GM23338 (cell line): ENCODE measurements at regions not wholly inside any gene's neighbourhood (a gene's known extent, or its start where the extent isn't known, plus 50 kb on each side); places are given as distances from the start of the nearest gene placed in this dataset.
A peak's percentile ranks its signal among the peaks of the same experiment; 100 is the strongest.

Experiments
- ATAC-seq: fragments of 200-7000 bp; cut with Tn5 transposase; 3 replicates; pipeline ENCODE4 v1.9.1; 2020
- DNase-seq: peaks from one replicate; pipeline ENCODE4 v3.0.0-alpha.2; 2015; ENCODE audit warnings: low spot score
- H2AFZ ChIP-seq: fragments of 200-600 bp; sonication (generic); 2 replicates; pipeline ENCODE4 v1.8.0; 2016; ENCODE audit warnings: antibody characterized with exemption, mild to moderate bottlenecking, moderate library complexity
- H3F3A ChIP-seq: fragments of 200-600 bp; sonication (generic); replicated peaks from 2 replicates; pipeline ENCODE4 v1.8.0; 2017; ENCODE audit warnings: antibody characterized with exemption, mixed run types, low read depth
- H3K27ac ChIP-seq: fragments of 200-600 bp; sonication (generic); 2 replicates; pipeline ENCODE4 v1.6.1; 2016; ENCODE audit warnings: low read depth
- H3K27me3 ChIP-seq: fragments of 200-600 bp; sonication (generic); 2 replicates; pipeline ENCODE4 v1.8.0; 2016; ENCODE audit warnings: mild to moderate bottlenecking, mixed run types, moderate library complexity; ENCODE audit not compliant: insufficient read depth
- H3K36me3 ChIP-seq: fragments of 200-600 bp; sonication (generic); 2 replicates; pipeline ENCODE4 v1.8.0; 2016; ENCODE audit warnings: mild to moderate bottlenecking; ENCODE audit not compliant: insufficient read depth
- H3K4me1 ChIP-seq: fragments of 200-600 bp; sonication (generic); 2 replicates; pipeline ENCODE4 v1.8.0; 2016; ENCODE audit warnings: mild to moderate bottlenecking, moderate library complexity; ENCODE audit not compliant: insufficient read depth
- H3K4me2 ChIP-seq: fragments of 200-600 bp; sonication (generic); 2 replicates; pipeline ENCODE4 v1.7.1; 2017; ENCODE audit warnings: mixed run types
- H3K4me3 ChIP-seq: fragments of 200-600 bp; sonication (generic); 2 replicates; pipeline ENCODE4 v1.6.1; 2016; ENCODE audit warnings: mixed run types
- H3K79me2 ChIP-seq: fragments of 200-600 bp; sonication (generic); replicated peaks from 2 replicates; pipeline ENCODE4 v1.8.0; 2017; ENCODE audit warnings: mild to moderate bottlenecking; ENCODE audit not compliant: insufficient read depth
- H3K9me2 ChIP-seq: fragments of 200-600 bp; sonication (generic); 2 replicates; pipeline ENCODE4 v1.8.0; 2017; ENCODE audit not compliant: insufficient read depth
- H4K20me1 ChIP-seq: fragments of 200-600 bp; sonication (generic); replicated peaks from 2 replicates; pipeline ENCODE4 v1.8.0; 2017; ENCODE audit warnings: mild to moderate bottlenecking; ENCODE audit not compliant: insufficient read depth
- H3K27ac Mint-ChIP-seq: 2 replicates; pipeline ENCODE4 v1.8.0; 2020; ENCODE audit warnings: inconsistent platforms, mild to moderate bottlenecking, moderate library complexity, mixed read lengths
- H3K27me3 Mint-ChIP-seq: 3 replicates; pipeline ENCODE4 v1.8.0; 2022; ENCODE audit warnings: low read depth, mild to moderate bottlenecking, moderate library complexity, mixed read lengths, inconsistent platforms; ENCODE audit not compliant: insufficient read depth, poor library complexity
- H3K36me3 Mint-ChIP-seq: 3 replicates; pipeline ENCODE4 v1.8.0; 2021; ENCODE audit warnings: low read depth, mild to moderate bottlenecking, inconsistent platforms, moderate library complexity, mixed read lengths
- H3K4me1 Mint-ChIP-seq: 3 replicates; pipeline ENCODE4 v1.8.0; 2020; ENCODE audit warnings: mild to moderate bottlenecking, inconsistent platforms, mixed read lengths
- H3K4me3 Mint-ChIP-seq: 3 replicates; pipeline ENCODE4 v1.8.0; 2021; ENCODE audit warnings: moderate library complexity, mild to moderate bottlenecking, inconsistent platforms, mixed read lengths
- H3K9me3 Mint-ChIP-seq: 3 replicates; pipeline ENCODE4 v1.8.0; 2020; ENCODE audit warnings: moderate library complexity, mild to moderate bottlenecking, inconsistent platforms, mixed read lengths
- CREB1 ChIP-seq: fragments of 250-450 bp; sonication (Bioruptor Pico); IDR thresholded peaks from 2 replicates; pipeline ENCODE4 v1.5.0; 2020; ENCODE audit warnings: low read depth, mild to moderate bottlenecking, moderate library complexity
- EZH2 ChIP-seq: fragments of 200-600 bp; sonication (generic); IDR thresholded peaks from one replicate; pipeline ENCODE4 v1.8.0; 2017; ENCODE audit warnings: antibody characterized with exemption, mild to moderate bottlenecking, low read depth; ENCODE audit not compliant: unreplicated experiment
- EZH2phosphoT487 ChIP-seq: fragments of 200-600 bp; sonication (generic); IDR thresholded peaks from one replicate; pipeline ENCODE4 v1.8.1; 2018; ENCODE audit warnings: antibody characterized with exemption; ENCODE audit not compliant: unreplicated experiment
- JUNB ChIP-seq: IDR thresholded peaks from one replicate; pipeline ENCODE4 v1.6.1; 2016; ENCODE audit warnings: antibody characterized with exemption; ENCODE audit not compliant: unreplicated experiment
- NANOG ChIP-seq: IDR thresholded peaks from 2 replicates; pipeline ENCODE4 v1.6.1; 2016; ENCODE audit warnings: antibody characterized with exemption, borderline replicate concordance
- POLR2AphosphoS5 ChIP-seq: IDR thresholded peaks from 2 replicates; pipeline ENCODE4 v1.6.1; 2016; ENCODE audit warnings: antibody characterized with exemption, low read depth
- REST ChIP-seq: IDR thresholded peaks from one replicate; pipeline ENCODE4 v1.6.1; 2018; ENCODE audit warnings: antibody characterized with exemption; ENCODE audit not compliant: unreplicated experiment
- STAT1 ChIP-seq: IDR thresholded peaks from one replicate; pipeline ENCODE4 v1.6.1; 2016; ENCODE audit warnings: antibody characterized with exemption; ENCODE audit not compliant: unreplicated experiment
- ZNF114 ChIP-seq: fragments of 250-450 bp; sonication (Bioruptor Pico); IDR thresholded peaks from 2 replicates; pipeline ENCODE4 v1.5.0; 2020; ENCODE audit warnings: mild to moderate bottlenecking, moderate library complexity
- ZNF331 ChIP-seq: fragments of 250-450 bp; sonication (Bioruptor Pico); IDR thresholded peaks from 2 replicates; pipeline ENCODE4 v1.5.0; 2020; ENCODE audit warnings: low read depth, mild to moderate bottlenecking, moderate library complexity
- ZNF462 ChIP-seq: fragments of 250-450 bp; sonication (Bioruptor Pico); IDR thresholded peaks from 2 replicates; pipeline ENCODE4 v1.5.0; 2020; ENCODE audit warnings: mild to moderate bottlenecking, moderate library complexity
- TF ChIP-seq, protein P1 (sequence below), 2 experiments: fragments of 200-600 bp in 1 of 2; sonication (generic) in 1 of 2; conservative IDR thresholded peaks; 2 replicates each; pipeline versions ENCODE4 v1.5.1 to v1.6.1; 2016 to 2017; ENCODE audit warnings: antibody characterized with exemption in 2 of 2, low read depth in 2 of 2, mild to moderate bottlenecking in 2 of 2, moderate library complexity in 1 of 2
- TF ChIP-seq, protein P2 (sequence below): IDR thresholded peaks from 2 replicates; pipeline ENCODE4 v1.6.1; 2016; ENCODE audit warnings: antibody characterized with exemption

DNA sequence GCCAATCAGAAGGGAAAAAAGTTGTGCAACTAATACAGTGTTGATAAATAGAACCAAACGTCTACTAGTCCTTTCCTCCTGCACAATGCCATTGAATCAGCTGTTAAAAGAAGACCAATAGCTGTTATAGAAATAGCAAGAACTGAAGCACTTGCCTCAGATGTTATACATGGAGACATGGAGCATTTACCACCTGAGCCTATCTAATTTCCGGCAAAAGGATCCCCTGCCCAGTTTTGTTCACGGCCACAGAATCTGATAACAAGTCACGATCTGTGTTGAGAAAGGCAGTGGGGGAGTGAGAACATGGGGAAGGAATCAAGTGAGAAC is 285.4 kb downstream of the ZEB2 start:
- H3K4me2 ChIP-seq: peak overlapping the region; percentile 40
- H3K27ac Mint-ChIP-seq: no peak overlapping the region; the same call in 1 of the 2 replicates
- H3K79me2 ChIP-seq: no peaks in the 10 kb centered on the region
- H2AFZ ChIP-seq: no peak overlapping the region
- peaks cover 41% of the 10 kb centered on the region for H3K4me1 ChIP-seq
- no peaks in the 10 kb centered on the region for H3K27me3 Mint-ChIP-seq
- no peaks in the 10 kb centered on the region for H3K27me3 ChIP-seq
- no peaks in the 10 kb centered on the region for H3K36me3 Mint-ChIP-seq
- ATAC-seq (no peak), DNase-seq (no peak)
- H3K9me2 ChIP-seq: no peaks in the 10 kb centered on the region
- H3K27ac ChIP-seq: no peak overlapping the region
- no peaks in the 10 kb centered on the region for H3K9me3 Mint-ChIP-seq
- no peaks in the 10 kb centered on the region for H3K36me3 ChIP-seq
- no peaks in the 10 kb centered on the region for H3F3A ChIP-seq
- no peaks in the 10 kb centered on the region for H4K20me1 ChIP-seq
- H3K4me3 Mint-ChIP-seq: no peak overlapping the region
- peaks cover 61% of the 10 kb centered on the region for H3K4me1 Mint-ChIP-seq
- H3K4me3 ChIP-seq: no peak overlapping the region
- TF ChIP-seq POLR2AphosphoS5 (no peak), JUNB (no peak), ZNF331 (no peak), ZNF462 (CRISPR knock-in tag) (no peak), REST (no peak), NANOG (no peak), STAT1 (no peak), ZNF114 (CRISPR knock-in tag) (no peak), EZH2phosphoT487 (no peak), CREB1 (no peak), EZH2 (no peak)
- TF ChIP-seq, protein P1, sequence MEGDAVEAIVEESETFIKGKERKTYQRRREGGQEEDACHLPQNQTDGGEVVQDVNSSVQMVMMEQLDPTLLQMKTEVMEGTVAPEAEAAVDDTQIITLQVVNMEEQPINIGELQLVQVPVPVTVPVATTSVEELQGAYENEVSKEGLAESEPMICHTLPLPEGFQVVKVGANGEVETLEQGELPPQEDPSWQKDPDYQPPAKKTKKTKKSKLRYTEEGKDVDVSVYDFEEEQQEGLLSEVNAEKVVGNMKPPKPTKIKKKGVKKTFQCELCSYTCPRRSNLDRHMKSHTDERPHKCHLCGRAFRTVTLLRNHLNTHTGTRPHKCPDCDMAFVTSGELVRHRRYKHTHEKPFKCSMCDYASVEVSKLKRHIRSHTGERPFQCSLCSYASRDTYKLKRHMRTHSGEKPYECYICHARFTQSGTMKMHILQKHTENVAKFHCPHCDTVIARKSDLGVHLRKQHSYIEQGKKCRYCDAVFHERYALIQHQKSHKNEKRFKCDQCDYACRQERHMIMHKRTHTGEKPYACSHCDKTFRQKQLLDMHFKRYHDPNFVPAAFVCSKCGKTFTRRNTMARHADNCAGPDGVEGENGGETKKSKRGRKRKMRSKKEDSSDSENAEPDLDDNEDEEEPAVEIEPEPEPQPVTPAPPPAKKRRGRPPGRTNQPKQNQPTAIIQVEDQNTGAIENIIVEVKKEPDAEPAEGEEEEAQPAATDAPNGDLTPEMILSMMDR (conservative IDR thresholded peaks at IDR 0.05; ENCODE audit: low read depth in 2 of 2): no peak
- TF ChIP-seq, protein P2, sequence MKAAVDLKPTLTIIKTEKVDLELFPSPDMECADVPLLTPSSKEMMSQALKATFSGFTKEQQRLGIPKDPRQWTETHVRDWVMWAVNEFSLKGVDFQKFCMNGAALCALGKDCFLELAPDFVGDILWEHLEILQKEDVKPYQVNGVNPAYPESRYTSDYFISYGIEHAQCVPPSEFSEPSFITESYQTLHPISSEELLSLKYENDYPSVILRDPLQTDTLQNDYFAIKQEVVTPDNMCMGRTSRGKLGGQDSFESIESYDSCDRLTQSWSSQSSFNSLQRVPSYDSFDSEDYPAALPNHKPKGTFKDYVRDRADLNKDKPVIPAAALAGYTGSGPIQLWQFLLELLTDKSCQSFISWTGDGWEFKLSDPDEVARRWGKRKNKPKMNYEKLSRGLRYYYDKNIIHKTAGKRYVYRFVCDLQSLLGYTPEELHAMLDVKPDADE: no peak
